Sigmoid colon (tissue), 6 donors: ENCODE measurements at regions not wholly inside any gene's neighbourhood (a gene's known extent, or its start where the extent isn't known, plus 50 kb on each side); places are given as distances from the start of the nearest gene placed in this dataset.

Source experiments
- DNase-seq: peaks from one replicate; pipeline ENCODE4 v3.0.0-alpha.2; 2019
- H3K27ac ChIP-seq, 4 donors: fragments of 200-600 bp; sonication (generic); one replicate each; pipeline ENCODE4 v1.5.1; 2016 to 2019; ENCODE audit warnings: mild to moderate bottlenecking in 1 of 4
- H3K27me3 ChIP-seq, 3 donors: fragments of 200-600 bp; sonication (generic); one replicate each; pipeline ENCODE4 v1.5.1; 2019; ENCODE audit warnings: mild to moderate bottlenecking in 1 of 3
- H3K36me3 ChIP-seq, 4 donors: fragments of 200-600 bp; sonication (generic); one replicate each; pipeline ENCODE4 v1.5.1; 2016 to 2019
- H3K4me1 ChIP-seq, 4 donors: fragments of 200-600 bp; sonication (generic); one replicate each; pipeline ENCODE4 v1.5.1; 2017 to 2019
- H3K4me3 ChIP-seq, 4 donors: fragments of 200-600 bp; sonication (generic); one replicate each; pipeline ENCODE4 v1.5.1; 2017 to 2019; ENCODE audit warnings: mild to moderate bottlenecking in 2 of 4, moderate library complexity in 1 of 4
- H3K9me3 ChIP-seq, 4 donors: fragments of 200-600 bp in 3 of 4; sonication (generic) in 3 of 4; one replicate each; pipeline versions ENCODE4 v1.5.1 to v1.6.1; 2013 to 2019
- EP300 ChIP-seq, 4 donors: sonication (generic); formaldehyde crosslinking; IDR thresholded peaks; one replicate each; pipeline ENCODE4 v1.6.1; 2017; ENCODE audit warnings: antibody characterized with exemption in 4 of 4
- POLR2A ChIP-seq, 2 donors: fragments of 450-650 bp; IDR thresholded peaks; one replicate each; pipeline ENCODE4 v1.6.1; 2016; ENCODE audit warnings: antibody characterized with exemption in 2 of 2, mild to moderate bottlenecking in 2 of 2, moderate library complexity in 2 of 2
- POLR2AphosphoS5 ChIP-seq, 4 donors: sonication (generic); formaldehyde crosslinking; IDR thresholded peaks; one replicate each; pipeline ENCODE4 v1.6.1; 2017; ENCODE audit warnings: antibody characterized with exemption in 4 of 4
- WGBS, 2 donors: extraction: QIAGEN DNeasy Blood & Tissue Kit; methylation state at CpG; one replicate each; pipeline ENCODE4 v1.1.7; 2013; 5-methylcytosine and 5-hydroxymethylcytosine counted together
- intact Hi-C: fragments of 100-400 bp; cut with DNase I; formaldehyde crosslinking; loops from one replicate; pipeline ENCODE4 v1.15.1; 2023
- TF ChIP-seq, protein P1 (sequence below), 4 experiments: fragments of 450-650 bp in 3 of 4; fragments of 200-600 bp in 1 of 4; IDR thresholded peaks; one replicate each; pipeline ENCODE4 v1.5.1; 2016 to 2019; ENCODE audit warnings: antibody characterized with exemption in 4 of 4, mild to moderate bottlenecking in 3 of 4, moderate library complexity in 2 of 4
- donor health status: healthy with polysubstance abuse.
- donor health status: healthy.

DNA sequence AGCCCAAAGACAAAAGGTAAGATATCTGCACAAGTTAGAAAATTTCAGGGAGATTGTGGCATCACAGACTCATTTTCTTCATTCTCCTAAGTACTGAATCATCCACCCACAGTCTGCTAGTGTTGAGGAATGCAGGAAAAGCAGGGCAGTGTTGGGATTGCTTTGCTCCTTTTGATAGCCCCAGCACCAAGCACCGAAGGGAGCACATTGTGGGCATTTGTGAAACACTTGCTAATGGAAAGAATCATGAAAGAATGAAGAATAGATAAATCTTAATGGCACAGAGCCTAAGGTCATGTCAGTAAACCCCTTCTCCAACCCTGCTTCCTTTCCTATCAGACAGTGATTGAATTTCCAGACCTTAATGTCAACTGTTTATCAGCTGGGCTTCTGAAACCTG is 103.1 kb upstream of the GPRIN3 start:
- intact Hi-C loops, result no loop called here
- no peaks in the 10 kb centered on the region for H3K9me3 ChIP-seq
- no peak overlapping the region for H3K27ac ChIP-seq
- H3K27me3 ChIP-seq, result no peaks in the 10 kb centered on the region
- no peak overlapping the region for H3K4me3 ChIP-seq
- no peaks in the 10 kb centered on the region for H3K4me1 ChIP-seq
- H3K36me3 ChIP-seq, result no peaks in the 10 kb centered on the region
- no peak for DNase-seq
- 66 to 67% methylated on average over 1 of the region's 1 CpG for WGBS, 2 donors
- no peak for TF ChIP-seq POLR2A (IDR thresholded peaks at IDR 0.05)
- no peak for TF ChIP-seq EP300 (IDR thresholded peaks at IDR 0.05)
- TF ChIP-seq POLR2AphosphoS5 (IDR thresholded peaks at IDR 0.05), result no peak
- TF ChIP-seq, protein P1, sequence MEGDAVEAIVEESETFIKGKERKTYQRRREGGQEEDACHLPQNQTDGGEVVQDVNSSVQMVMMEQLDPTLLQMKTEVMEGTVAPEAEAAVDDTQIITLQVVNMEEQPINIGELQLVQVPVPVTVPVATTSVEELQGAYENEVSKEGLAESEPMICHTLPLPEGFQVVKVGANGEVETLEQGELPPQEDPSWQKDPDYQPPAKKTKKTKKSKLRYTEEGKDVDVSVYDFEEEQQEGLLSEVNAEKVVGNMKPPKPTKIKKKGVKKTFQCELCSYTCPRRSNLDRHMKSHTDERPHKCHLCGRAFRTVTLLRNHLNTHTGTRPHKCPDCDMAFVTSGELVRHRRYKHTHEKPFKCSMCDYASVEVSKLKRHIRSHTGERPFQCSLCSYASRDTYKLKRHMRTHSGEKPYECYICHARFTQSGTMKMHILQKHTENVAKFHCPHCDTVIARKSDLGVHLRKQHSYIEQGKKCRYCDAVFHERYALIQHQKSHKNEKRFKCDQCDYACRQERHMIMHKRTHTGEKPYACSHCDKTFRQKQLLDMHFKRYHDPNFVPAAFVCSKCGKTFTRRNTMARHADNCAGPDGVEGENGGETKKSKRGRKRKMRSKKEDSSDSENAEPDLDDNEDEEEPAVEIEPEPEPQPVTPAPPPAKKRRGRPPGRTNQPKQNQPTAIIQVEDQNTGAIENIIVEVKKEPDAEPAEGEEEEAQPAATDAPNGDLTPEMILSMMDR (IDR thresholded peaks at IDR 0.05), result no peak

DNA sequence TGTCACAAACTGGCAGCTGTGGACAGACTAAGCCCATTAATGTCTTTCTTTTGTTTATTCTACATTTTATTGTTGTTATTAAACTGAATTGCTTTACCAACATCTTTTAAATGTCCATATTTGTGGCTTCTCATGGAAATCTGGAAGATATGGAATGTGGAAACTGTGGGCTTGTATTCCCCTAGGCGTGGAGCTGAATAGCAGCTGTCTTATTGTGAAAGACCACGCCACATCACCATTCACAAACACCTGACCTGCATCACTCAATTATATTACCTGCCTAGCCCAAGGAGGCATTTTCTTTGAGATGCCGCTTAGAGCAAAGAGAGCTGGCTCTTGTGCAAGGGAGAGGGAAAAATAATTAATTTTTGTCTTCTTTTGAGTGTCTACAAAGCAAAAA is 96.9 kb upstream of the GPRIN3 start:
- H3K27me3 ChIP-seq, result no peaks in the 10 kb centered on the region
- intact Hi-C loops, result no loop called here
- no peaks in the 10 kb centered on the region for H3K9me3 ChIP-seq
- no peak overlapping the region for H3K4me3 ChIP-seq
- DNase-seq, result no peak
- H3K36me3 ChIP-seq, result no peaks in the 10 kb centered on the region
- no peak overlapping the region for H3K27ac ChIP-seq
- WGBS, 2 donors, result 45 to 57% methylated on average over 3 of the region's 3 CpGs
- no peaks in the 10 kb centered on the region for H3K4me1 ChIP-seq
- TF ChIP-seq, protein P1 (IDR thresholded peaks at IDR 0.05), result no peak
- TF ChIP-seq POLR2A (IDR thresholded peaks at IDR 0.05) (no peak), POLR2AphosphoS5 (IDR thresholded peaks at IDR 0.05) (no peak), EP300 (IDR thresholded peaks at IDR 0.05) (no peak)

DNA sequence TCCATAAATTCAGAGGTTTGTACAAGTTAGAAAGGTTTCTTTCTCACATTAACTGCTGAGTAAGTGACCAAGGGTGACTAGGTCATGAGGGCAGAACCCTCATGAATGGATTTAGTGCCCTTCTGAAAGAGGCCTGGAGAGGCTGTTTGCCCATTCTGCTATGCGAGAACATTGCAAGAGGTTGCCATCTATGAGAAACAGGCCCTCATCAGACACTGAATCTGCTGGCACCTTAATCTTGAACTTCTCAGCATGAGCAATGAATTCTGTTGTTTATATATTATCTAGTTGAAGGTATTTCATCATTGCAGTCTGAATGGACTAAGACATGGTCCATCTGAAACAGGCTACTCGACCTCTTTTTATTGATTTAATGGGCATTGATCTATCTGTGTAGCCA is 96.2 kb upstream of the GPRIN3 start:
- no peak overlapping the region for H3K4me3 ChIP-seq
- DNase-seq, result no peak
- no peaks in the 10 kb centered on the region for H3K27me3 ChIP-seq
- intact Hi-C loops, result no loop called here
- H3K27ac ChIP-seq, result no peak overlapping the region
- H3K9me3 ChIP-seq, result no peaks in the 10 kb centered on the region
- no peaks in the 10 kb centered on the region for H3K36me3 ChIP-seq
- no peak for TF ChIP-seq POLR2AphosphoS5 (IDR thresholded peaks at IDR 0.05)
- TF ChIP-seq POLR2A (IDR thresholded peaks at IDR 0.05), result no peak
- TF ChIP-seq, protein P1 (IDR thresholded peaks at IDR 0.05), result no peak
- no peak for TF ChIP-seq EP300 (IDR thresholded peaks at IDR 0.05)
- 86 to 87% methylated on average over 2 of the region's 2 CpGs for WGBS, 2 donors
- H3K4me1 ChIP-seq, result no peaks in the 10 kb centered on the region

DNA sequence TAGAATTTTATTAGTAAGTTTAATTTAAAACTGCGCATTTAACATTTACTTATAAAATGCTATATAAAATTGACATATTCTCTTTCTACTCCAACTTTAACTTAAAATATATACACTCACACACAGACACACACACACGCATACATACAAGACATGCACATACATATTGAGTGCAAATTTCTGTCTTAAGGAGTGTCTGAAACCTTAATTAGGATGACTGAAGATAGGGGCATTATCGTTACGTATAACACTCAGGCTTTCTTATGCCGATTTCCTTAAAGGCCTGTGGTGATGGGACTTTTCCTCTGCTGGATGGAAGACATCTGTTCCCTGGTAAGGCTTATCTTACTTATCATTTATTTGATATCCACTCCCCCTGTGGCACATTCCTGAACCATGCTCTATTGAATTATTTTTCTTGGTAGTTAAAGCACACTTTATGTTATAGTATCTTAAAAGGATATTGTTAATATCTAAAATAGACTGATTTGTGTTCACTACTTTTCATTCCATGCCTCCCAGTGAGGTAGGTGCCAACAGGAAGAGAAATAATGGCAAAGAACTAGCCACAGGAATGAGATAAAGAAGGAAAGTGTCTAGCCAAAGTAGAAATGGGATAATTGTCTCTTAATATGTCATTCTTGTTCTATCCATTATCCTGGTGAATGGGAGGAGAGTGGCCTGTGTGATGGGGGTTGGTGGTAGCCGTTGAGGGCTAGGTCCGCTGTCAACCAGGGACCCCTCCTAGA is 92.9 kb upstream of the GPRIN3 start:
- 92 to 93% methylated on average over 7 of the region's 7 CpGs for WGBS, 2 donors
- intact Hi-C loops, result no loop called here

More for the DNA sequence above, 92.9 kb upstream of the GPRIN3 start:
- no peaks in the 10 kb centered on the region for H3K4me1 ChIP-seq
- H3K27ac ChIP-seq, result no peak overlapping the region
- TF ChIP-seq EP300 (IDR thresholded peaks at IDR 0.05), result no peak
- TF ChIP-seq, protein P1 (IDR thresholded peaks at IDR 0.05), result no peak
- TF ChIP-seq POLR2AphosphoS5 (IDR thresholded peaks at IDR 0.05), result no peak
- no peak for TF ChIP-seq POLR2A (IDR thresholded peaks at IDR 0.05)
- DNase-seq, result no peak
- H3K36me3 ChIP-seq, result no peaks in the 10 kb centered on the region
- no peak overlapping the region for H3K4me3 ChIP-seq
- no peaks in the 10 kb centered on the region for H3K27me3 ChIP-seq
- H3K9me3 ChIP-seq, result no peaks in the 10 kb centered on the region
